ENCODE measurements at regions not wholly inside any gene's neighbourhood (a gene's known extent, or its start where the extent isn't known, plus 50 kb on each side); places are given as distances from the start of the nearest gene placed in this dataset.

GRCh38 chr12:92403210-92404175 lies 257.8 kb upstream of the BTG1 start (continued):
- TF ChIP-seq IRF3 (IDR thresholded peaks at IDR 0.05) (no peak), CREB1 (IDR thresholded peaks at IDR 0.05; ENCODE audit: low read depth) (no peak; the same call in 1 of the 2 replicates), CEBPB (IDR thresholded peaks at IDR 0.05; ENCODE audit: borderline replicate concordance in 1 of 2, low read depth in 2 of 2, low read length in 2 of 2) (no peak), MAX (IDR thresholded peaks at IDR 0.05; ENCODE audit: low read depth, low read length) (peak; percentile 69; the same call in 1 of the 2 replicates), MEF2A (IDR thresholded peaks at IDR 0.05; ENCODE audit: insufficient read depth, low read depth, low read length) (peak; percentile 94), PAX5 (IDR thresholded peaks at IDR 0.05; ENCODE audit: borderline replicate concordance, low read depth, low read length) (peak; percentile 28; the same call in 1 of the 2 replicates), SUZ12 (IDR thresholded peaks at IDR 0.05; ENCODE audit: unreplicated experiment) (no peak), ZBTB11 (CRISPR knock-in tag; IDR thresholded peaks at IDR 0.05) (no peak), POLR2AphosphoS5 (IDR thresholded peaks at IDR 0.05; ENCODE audit: low read length) (peak; percentile 92), ATF7 (IDR thresholded peaks at IDR 0.05; ENCODE audit: low read depth) (peak; percentile 88), ZBED1 (IDR thresholded peaks at IDR 0.05; ENCODE audit: borderline replicate concordance) (peak; percentile 47; the same call in 1 of the 2 replicates), POLR2AphosphoS2 (IDR thresholded peaks at IDR 0.05; ENCODE audit: low read depth, low read length) (0 out of 2 replicates have a peak, but pooled peaks have one; percentile 53), EED (IDR thresholded peaks at IDR 0.05; ENCODE audit: low read depth) (peak; percentile 87), NFXL1 (IDR thresholded peaks at IDR 0.05; ENCODE audit: borderline replicate concordance) (no peak), GABPA (IDR thresholded peaks at IDR 0.05; ENCODE audit: low read depth) (no peak), EP300 (IDR thresholded peaks at IDR 0.05; ENCODE audit: borderline replicate concordance in 1 of 2, control insufficient read depth in 1 of 2, low read depth in 2 of 2, low read length in 2 of 2) (peak; percentile 80 to 95), TCF7 (IDR thresholded peaks at IDR 0.05; ENCODE audit: borderline replicate concordance) (no peak), PBX3 (IDR thresholded peaks at IDR 0.05; ENCODE audit: insufficient replicate concordance, low read depth, low read length) (peak; percentile 86), NR2F1 (conservative IDR thresholded peaks at IDR 0.05) (peak; percentile 68), IRF5 (IDR thresholded peaks at IDR 0.05; ENCODE audit: borderline replicate concordance) (no peak), MTA3 (IDR thresholded peaks at IDR 0.05; ENCODE audit: borderline replicate concordance, low read length) (no peak), MYB (IDR thresholded peaks at IDR 0.05; ENCODE audit: borderline replicate concordance, low read depth, low read length) (no peak)

Data from GM12878 (cell line).